OCI-LY7 (cell line): ENCODE measurements at regions not wholly inside any gene's neighbourhood (a gene's known extent, or its start where the extent isn't known, plus 50 kb on each side); places are given as distances from the start of the nearest gene placed in this dataset.

Experiments
- BruUV-seq: library from RNA; stranded (reverse); fragments of 400-500 nt; replicated peaks from 2 replicates; lab custom pipeline; 2021; lab: Mats Ljungman, UMichigan
- CTCF ChIA-PET: fragments of 300-600 bp; sonication (Branson Sonifier 250); formaldehyde crosslinking; loops from one replicate; lab custom pipeline; 2022; ENCODE audit warnings: antibody characterized with exemption; ENCODE audit not compliant: unreplicated experiment; lab: Charles Lee
- POLR2A ChIA-PET: fragments of 300-600 bp; sonication (Branson Sonifier 250); formaldehyde crosslinking; loops from one replicate; lab custom pipeline; 2022; ENCODE audit warnings: antibody characterized with exemption; lab: Charles Lee
- DNase-seq: peaks from one replicate; pipeline ENCODE4 v3.0.0-alpha.2; 2015; ENCODE audit warnings: low spot score
- H2AFZ ChIP-seq: fragments of 200-600 bp; sonication (generic), shearing (Covaris generic); 2 replicates; pipeline ENCODE4 v1.6.1; 2014; ENCODE audit warnings: mild to moderate bottlenecking, antibody characterized with exemption, low read length, moderate library complexity
- H3K27ac ChIP-seq: fragments of 200-600 bp; sonication (generic); 2 replicates; pipeline ENCODE4 v1.5.1; 2014; ENCODE audit warnings: mixed run types, low read depth, mild to moderate bottlenecking, moderate library complexity, low read length, inconsistent platforms; ENCODE audit not compliant: poor library complexity, severe bottlenecking
- H3K36me3 ChIP-seq: fragments of 200-600 bp; sonication (generic); 2 replicates; pipeline ENCODE4 v1.6.1; 2014; ENCODE audit warnings: mild to moderate bottlenecking, antibody characterized with exemption, low read length, moderate library complexity, mixed read lengths; ENCODE audit not compliant: insufficient read depth
- H3K4me1 ChIP-seq: fragments of 200-600 bp; sonication (generic); 2 replicates; pipeline ENCODE4 v1.5.1; 2014; ENCODE audit warnings: mild to moderate bottlenecking, low read length; ENCODE audit not compliant: insufficient read depth, poor library complexity, severe bottlenecking
- H3K4me2 ChIP-seq: fragments of 200-600 bp; sonication (generic); 2 replicates; pipeline ENCODE4 v1.6.1; 2014; ENCODE audit warnings: mild to moderate bottlenecking, low read length
- H3K4me3 ChIP-seq: fragments of 200-600 bp; sonication (generic); 2 replicates; pipeline ENCODE4 v1.5.1; 2014; ENCODE audit warnings: mild to moderate bottlenecking, low read depth, low read length; ENCODE audit not compliant: poor library complexity, severe bottlenecking
- H3K79me2 ChIP-seq: fragments of 200-600 bp; sonication (generic); 2 replicates; pipeline ENCODE4 v1.6.1; 2016; ENCODE audit warnings: low read depth, mild to moderate bottlenecking, low read length, moderate library complexity, mixed read lengths; ENCODE audit not compliant: insufficient read depth
- H3K9me2 ChIP-seq: fragments of 200-600 bp; sonication (generic); 2 replicates; pipeline ENCODE4 v1.6.1; 2016; ENCODE audit warnings: mild to moderate bottlenecking, low read length, mixed read lengths; ENCODE audit not compliant: insufficient read depth
- H3K9me3 ChIP-seq: fragments of 200-600 bp; sonication (generic); 2 replicates; pipeline ENCODE4 v1.6.1; 2014; ENCODE audit warnings: mild to moderate bottlenecking, mixed run types, low read length, mixed read lengths
- H4K20me1 ChIP-seq: fragments of 200-600 bp; sonication (generic); 2 replicates; pipeline ENCODE4 v1.6.1; 2014; ENCODE audit warnings: mild to moderate bottlenecking, antibody characterized with exemption, low read length, moderate library complexity, mixed read lengths; ENCODE audit not compliant: insufficient read depth
- EZH2phosphoT487 ChIP-seq: fragments of 200-600 bp; sonication (generic); IDR thresholded peaks from 2 replicates; pipeline ENCODE4 v1.6.1; 2018; ENCODE audit warnings: low read depth, borderline replicate concordance, mild to moderate bottlenecking, mixed run types, antibody characterized with exemption, low read length, moderate library complexity, mixed read lengths
- intact Hi-C: fragments of 100-400 bp; cut with micrococcal nuclease; formaldehyde crosslinking; loops from one replicate; pipeline ENCODE4 v1.10.0; 2022; ENCODE audit not compliant: unreplicated experiment
- TF ChIP-seq, protein P1 (sequence below): fragments of 200-600 bp; sonication (generic); conservative IDR thresholded peaks from 2 replicates; pipeline ENCODE4 v1.5.1; 2014; ENCODE audit warnings: mild to moderate bottlenecking, antibody characterized with exemption, low read length, moderate library complexity, mixed read lengths

GRCh38 chr6:148193063-148193680 is 149.5 kb upstream of the SASH1 start:
- POLR2A ChIA-PET = no interaction called here
- H3K4me2 ChIP-seq = no peak overlapping the region
- TF ChIP-seq EZH2phosphoT487 = no peak
- H3K9me2 ChIP-seq = no peaks in the 10 kb centered on the region
- H3K79me2 ChIP-seq = no peaks in the 10 kb centered on the region
- CTCF ChIA-PET = no interaction called here
- H3K9me3 ChIP-seq = no peaks in the 10 kb centered on the region
- no peaks in the 10 kb centered on the region for H3K36me3 ChIP-seq
- no peaks in the 10 kb centered on the region for H3K4me1 ChIP-seq
- no peak for DNase-seq
- no TSS peak for BruUV-seq
- H3K4me3 ChIP-seq = no peak overlapping the region
- intact Hi-C loops = no loop called here
- no peak overlapping the region for H3K27ac ChIP-seq
- H2AFZ ChIP-seq = no peak overlapping the region
- H4K20me1 ChIP-seq = no peaks in the 10 kb centered on the region

DNA sequence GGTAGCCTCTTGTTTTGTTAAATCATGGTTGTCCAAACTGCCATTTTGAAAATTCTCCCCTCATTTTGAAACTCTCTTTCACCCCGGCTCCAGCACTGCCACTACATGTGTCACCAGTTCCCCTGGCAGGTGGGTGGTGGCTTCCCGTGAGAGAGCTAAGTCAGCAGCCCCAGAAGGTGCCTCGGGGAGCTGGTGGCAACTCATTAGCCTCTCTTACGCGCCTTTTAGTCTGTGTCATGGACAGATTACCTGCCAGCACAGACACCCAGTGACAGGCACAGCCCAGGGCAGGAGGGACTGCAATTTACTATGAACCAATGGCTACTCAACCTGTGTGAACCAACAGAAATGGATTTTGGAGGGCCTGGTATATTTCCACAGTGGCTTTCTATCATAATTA is 147.1 kb upstream of the SASH1 start:
- Histone ChIP-seq H2AFZ (no peak overlapping the region), H3K27ac (no peak overlapping the region), H3K4me1 (no peaks in the 10 kb centered on the region), H3K4me2 (no peak overlapping the region), H3K79me2 (no peaks in the 10 kb centered on the region), H3K4me3 (no peak overlapping the region), H4K20me1 (no peaks in the 10 kb centered on the region), H3K9me2 (no peaks in the 10 kb centered on the region), H3K36me3 (no peaks in the 10 kb centered on the region), H3K9me3 (no peaks in the 10 kb centered on the region)
- intact Hi-C loops = no loop called here
- POLR2A ChIA-PET = interaction anchor here (1.1 kb wide), 1 partner anchor 73 kb away, joined by 3 read pairs; no protein-coding TSS in a partner anchor
- TF ChIP-seq EZH2phosphoT487 = no peak
- TF ChIP-seq, protein P1, sequence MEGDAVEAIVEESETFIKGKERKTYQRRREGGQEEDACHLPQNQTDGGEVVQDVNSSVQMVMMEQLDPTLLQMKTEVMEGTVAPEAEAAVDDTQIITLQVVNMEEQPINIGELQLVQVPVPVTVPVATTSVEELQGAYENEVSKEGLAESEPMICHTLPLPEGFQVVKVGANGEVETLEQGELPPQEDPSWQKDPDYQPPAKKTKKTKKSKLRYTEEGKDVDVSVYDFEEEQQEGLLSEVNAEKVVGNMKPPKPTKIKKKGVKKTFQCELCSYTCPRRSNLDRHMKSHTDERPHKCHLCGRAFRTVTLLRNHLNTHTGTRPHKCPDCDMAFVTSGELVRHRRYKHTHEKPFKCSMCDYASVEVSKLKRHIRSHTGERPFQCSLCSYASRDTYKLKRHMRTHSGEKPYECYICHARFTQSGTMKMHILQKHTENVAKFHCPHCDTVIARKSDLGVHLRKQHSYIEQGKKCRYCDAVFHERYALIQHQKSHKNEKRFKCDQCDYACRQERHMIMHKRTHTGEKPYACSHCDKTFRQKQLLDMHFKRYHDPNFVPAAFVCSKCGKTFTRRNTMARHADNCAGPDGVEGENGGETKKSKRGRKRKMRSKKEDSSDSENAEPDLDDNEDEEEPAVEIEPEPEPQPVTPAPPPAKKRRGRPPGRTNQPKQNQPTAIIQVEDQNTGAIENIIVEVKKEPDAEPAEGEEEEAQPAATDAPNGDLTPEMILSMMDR = no peak
- BruUV-seq = no TSS peak
- CTCF ChIA-PET = no interaction called here
- no peak for DNase-seq

- Histone ChIP-seq H3K4me3 (no peak overlapping the region), H3K36me3 (no peaks in the 10 kb centered on the region), H3K9me2 (no peaks in the 10 kb centered on the region), H3K9me3 (no peaks in the 10 kb centered on the region), H4K20me1 (no peaks in the 10 kb centered on the region), H3K27ac (no peak overlapping the region), H3K4me2 (no peak overlapping the region), H2AFZ (no peak overlapping the region), H3K79me2 (no peaks in the 10 kb centered on the region), H3K4me1 (no peaks in the 10 kb centered on the region)
- no TSS peak for BruUV-seq
- no peak for TF ChIP-seq EZH2phosphoT487
- TF ChIP-seq, protein P1 = no peak
- ChIA-PET POLR2A (no interaction called here), CTCF (no interaction called here)
- intact Hi-C loops = no loop called here
- no peak for DNase-seq
Observed at GRCh38 chr6:148199584-148199983, 143.1 kb upstream of the SASH1 start.
